Fibroblast of upper back skin (primary cell): ENCODE measurements at regions not wholly inside any gene's neighbourhood (a gene's known extent, or its start where the extent isn't known, plus 50 kb on each side); places are given as distances from the start of the nearest gene placed in this dataset.

Experiments used
- DNase-seq: peaks from one replicate; pipeline ENCODE4 v3.0.0-alpha.2; 2013

- DNase-seq = no peak
Observed at GRCh38 chr1:95371666-95372282, 137.8 kb downstream of the RWDD3 start.

GRCh38 chr1:95375174-95375573, 141.2 kb downstream of the RWDD3 start:
- DNase-seq = no peak

- no peak for DNase-seq
Observed at GRCh38 chr1:95380909-95381308, 146.9 kb downstream of the RWDD3 start.

- no peak for DNase-seq
Observed at GRCh38 chr1:95382000-95382786, 148.2 kb downstream of the RWDD3 start.

DNA sequence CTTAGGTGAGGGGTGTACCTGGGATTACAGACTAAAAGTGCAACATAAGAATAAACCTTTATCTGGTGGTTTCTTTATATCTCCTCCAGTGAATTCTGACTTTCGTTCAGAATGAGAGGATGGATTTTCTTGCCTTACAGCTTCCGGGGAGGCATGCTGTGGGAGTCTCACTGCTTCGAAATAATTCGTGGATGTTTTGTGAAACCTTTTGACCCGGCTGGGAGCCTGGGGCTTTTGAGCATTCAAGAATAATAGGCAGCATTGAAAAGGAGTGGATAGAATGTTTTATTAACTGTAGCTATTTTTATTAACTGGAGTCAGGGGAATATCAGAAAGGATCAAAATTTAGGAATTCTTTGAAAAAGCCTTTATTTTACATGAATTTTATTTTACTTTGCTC, 149.1 kb downstream of the RWDD3 start:
- DNase-seq = no peak

GRCh38 chr1:95384567-95384966, 150.6 kb downstream of the RWDD3 start:
- DNase-seq = peak; percentile 10

DNA sequence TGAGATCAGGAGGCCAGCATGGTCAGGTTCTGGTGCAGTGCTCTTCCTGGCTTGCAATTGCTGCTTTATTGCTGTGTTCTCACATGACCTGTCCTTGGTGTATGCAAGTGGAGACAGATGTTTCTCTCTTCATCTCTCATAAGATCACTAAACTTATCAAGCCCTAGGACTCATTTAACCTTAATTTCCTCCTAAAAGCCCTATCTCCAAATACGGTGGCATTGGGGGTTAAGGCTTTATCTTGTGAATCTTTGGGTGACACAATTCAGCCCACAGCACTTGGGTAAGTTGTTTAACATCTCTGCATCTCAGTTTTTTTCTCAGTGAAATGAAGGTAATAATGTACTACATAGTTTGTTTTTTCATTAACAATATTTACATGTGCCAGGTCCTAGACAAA, 152.4 kb downstream of the RWDD3 start:
- no peak for DNase-seq

GRCh38 chr1:95386915-95387314, 152.9 kb downstream of the RWDD3 start:
- no peak for DNase-seq

DNA sequence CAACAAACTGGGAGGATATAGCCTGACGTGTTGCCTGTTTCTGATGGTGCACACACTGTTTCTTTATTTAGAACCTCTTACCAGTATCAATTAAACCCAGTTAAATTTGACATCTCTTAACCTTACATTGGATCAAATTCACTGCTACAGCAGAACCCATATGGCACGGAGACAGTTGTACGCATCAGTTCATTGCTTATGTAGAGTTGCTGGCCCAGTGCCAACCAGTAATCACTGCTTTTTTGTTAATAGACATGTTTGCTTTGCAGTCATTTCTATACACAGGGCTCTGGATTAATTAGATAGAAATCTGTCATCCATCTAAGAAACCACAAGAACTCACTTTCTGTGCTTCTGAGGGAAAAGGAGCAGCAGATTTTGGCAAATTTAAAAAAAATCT, 154.0 kb downstream of the RWDD3 start:
- DNase-seq = no peak

DNA sequence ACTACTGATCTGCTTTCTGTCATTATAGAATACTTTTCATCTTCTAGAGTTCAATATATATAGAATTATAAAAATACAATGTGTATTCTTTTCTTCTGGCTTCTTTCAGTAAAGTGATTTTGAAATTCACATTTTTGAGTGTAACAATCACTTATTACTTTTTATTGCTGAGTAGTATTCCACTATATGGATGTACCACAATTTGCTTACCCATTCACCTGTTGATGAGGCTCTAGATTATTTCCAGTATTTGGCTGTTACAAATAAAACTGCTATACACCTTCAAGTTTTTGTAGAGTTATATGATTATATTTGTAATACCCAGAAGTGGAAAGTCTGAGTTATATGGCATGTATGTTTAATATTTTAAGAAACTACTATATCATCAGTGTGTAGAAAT, 159.4 kb downstream of the RWDD3 start:
- DNase-seq = no peak

GRCh38 chr1:95396557-95396956, 162.5 kb downstream of the RWDD3 start:
- DNase-seq = no peak

- no peak for DNase-seq
Observed at GRCh38 chr1:95402780-95403179, 168.8 kb downstream of the RWDD3 start.

DNA sequence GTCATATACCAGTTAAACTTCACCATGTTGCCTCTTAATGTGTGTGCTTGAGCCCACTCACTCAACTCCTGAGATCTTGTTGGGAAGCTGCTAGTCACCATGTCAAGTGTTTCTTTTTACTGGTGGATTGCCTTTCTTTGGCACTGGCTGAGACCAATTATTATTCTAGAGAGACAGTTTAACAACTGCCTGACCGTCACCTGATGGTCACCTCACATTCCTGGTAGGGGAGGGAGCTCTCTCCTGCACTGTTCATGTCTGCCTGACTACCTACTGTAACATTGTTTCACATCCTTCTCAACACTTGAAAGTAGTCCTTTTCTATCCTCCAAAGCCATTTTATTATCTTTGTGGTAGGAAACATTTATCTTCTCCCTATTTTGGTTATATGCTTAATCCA, 172.3 kb downstream of the RWDD3 start:
- no peak for DNase-seq

GRCh38 chr1:95407131-95407885, 173.3 kb downstream of the RWDD3 start:
- DNase-seq = peak; percentile 18

GRCh38 chr1:95407886-95408291, 173.9 kb downstream of the RWDD3 start:
- DNase-seq = no peak

DNA sequence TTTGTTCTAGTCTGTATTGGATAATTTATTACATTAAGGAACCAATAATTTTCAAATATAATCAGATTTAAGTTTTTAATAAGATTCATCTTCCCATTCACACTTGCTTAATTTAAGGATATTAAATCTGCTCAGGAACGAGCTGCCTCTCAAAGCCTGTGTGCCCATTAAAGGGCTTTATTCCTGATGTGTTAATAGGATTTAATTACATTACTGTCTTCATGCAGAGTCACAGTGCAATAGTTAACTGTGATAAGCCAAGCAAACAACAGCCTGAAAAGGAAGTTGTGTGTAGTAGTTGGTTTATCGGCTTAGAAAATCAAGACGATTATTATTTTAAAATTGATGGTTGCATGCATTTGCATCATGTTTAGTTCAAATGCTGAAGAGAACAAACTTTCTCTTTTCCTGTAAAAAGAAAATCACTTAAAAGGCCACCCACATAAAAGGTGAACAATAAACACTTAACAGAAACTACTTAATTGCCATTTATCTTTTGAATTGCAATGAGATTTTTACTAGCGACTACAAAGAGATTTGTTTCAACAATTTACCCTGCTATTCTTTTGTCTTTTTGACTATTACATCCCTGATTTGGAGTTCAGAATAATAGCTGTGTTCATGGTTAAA, 174.6 kb downstream of the RWDD3 start:
- DNase-seq = no peak

- DNase-seq = no peak
Observed at GRCh38 chr1:95409276-95409675, 175.3 kb downstream of the RWDD3 start.

DNA sequence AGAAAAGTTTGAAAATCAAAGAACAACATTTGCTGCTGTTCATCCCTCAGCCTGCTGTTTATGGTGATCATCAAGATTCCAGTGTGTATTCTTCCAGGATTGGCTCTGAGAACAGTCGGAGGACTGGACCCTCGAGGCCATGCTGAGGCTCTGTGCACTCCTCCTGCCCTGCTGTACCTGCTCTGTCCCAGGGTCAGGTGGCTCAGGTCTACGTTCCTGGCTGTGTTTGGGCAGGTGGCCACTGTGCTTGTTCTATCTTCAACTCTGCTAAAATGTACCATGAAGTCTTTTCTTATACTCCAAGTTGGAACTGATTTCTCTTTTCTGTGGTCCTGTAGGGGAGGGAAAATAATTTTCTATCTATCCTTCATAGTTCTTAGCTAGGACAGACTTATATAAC, 175.9 kb downstream of the RWDD3 start:
- no peak for DNase-seq

DNA sequence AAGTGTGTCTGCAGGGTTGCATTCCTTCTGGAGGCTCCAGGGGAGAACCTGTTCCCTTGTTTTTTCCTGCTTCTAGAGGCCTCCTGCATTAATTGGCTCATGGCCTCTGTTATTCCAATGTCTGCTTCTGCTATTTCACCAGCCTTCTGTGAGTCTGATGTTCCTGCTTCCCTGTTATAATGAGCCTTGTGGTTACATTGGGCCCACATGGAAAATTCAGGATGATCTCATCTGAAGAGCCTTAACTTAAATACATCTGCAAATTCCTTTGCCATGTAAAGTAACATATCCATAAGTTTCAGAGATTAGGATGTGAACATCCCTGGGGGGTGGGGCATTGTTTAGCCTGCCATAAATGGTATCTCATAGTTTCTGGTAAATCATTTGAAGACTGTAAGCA, 181.1 kb downstream of the RWDD3 start:
- DNase-seq = peak; percentile 6

- peak; percentile 9 for DNase-seq
Observed at GRCh38 chr1:95426772-95427171, 192.8 kb downstream of the RWDD3 start.

DNA sequence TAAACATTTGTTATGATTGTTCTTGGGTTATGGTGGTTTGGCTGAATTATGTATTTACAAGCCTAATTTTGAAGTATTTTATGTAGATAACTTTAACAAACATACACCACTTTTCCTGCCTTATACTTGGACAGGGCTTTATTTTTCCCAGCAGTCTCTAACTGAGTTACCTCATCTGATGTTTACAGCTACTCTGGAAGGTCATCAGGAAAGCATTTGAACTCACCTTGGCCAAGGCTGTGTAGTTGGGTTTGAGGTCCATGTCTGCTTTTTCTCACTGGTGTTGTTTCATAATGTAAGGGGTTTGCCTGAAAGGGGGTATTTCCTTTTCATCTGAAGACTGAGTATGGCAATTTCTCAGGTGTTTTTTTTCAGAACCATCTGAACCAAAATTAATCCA, 193.5 kb downstream of the RWDD3 start:
- no peak for DNase-seq

- DNase-seq = no peak
Observed at GRCh38 chr1:95431235-95431634, 197.2 kb downstream of the RWDD3 start.

- DNase-seq = no peak
Observed at GRCh38 chr1:95435611-95436010, 201.6 kb downstream of the RWDD3 start.

DNA sequence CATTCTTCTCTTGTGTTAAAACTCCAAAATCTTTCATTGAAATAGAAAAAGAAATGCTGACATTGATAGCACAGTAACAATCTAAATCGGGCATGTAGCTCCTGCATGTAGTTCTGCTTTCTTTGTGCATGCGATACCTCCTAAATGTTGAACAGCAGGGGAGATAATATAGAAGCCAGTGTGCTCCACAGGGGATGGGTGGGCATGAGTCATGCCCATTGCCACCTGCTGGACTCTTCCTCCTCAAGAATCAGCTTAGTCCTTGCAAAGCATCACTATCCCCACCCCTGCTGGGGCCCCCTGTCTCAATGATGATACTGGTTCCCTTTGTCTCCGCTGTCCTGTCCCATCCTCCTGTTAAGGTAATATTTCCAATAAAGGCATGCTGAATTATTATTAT, 203.0 kb downstream of the RWDD3 start:
- DNase-seq = no peak
